Effector CD4-positive, alpha-beta T cell (primary cell): ENCODE measurements at regions not wholly inside any gene's neighbourhood (a gene's known extent, or its start where the extent isn't known, plus 50 kb on each side); places are given as distances from the start of the nearest gene placed in this dataset.
"Not testable (repeated sequence)": the region's sequence is repeated elsewhere in the genome, so short reads cannot be mapped to it uniquely, and the experiment has no call there.

Experiments
- DNase-seq: peaks from one replicate; pipeline ENCODE4 v3.0.0-alpha.2; 2020

DNA sequence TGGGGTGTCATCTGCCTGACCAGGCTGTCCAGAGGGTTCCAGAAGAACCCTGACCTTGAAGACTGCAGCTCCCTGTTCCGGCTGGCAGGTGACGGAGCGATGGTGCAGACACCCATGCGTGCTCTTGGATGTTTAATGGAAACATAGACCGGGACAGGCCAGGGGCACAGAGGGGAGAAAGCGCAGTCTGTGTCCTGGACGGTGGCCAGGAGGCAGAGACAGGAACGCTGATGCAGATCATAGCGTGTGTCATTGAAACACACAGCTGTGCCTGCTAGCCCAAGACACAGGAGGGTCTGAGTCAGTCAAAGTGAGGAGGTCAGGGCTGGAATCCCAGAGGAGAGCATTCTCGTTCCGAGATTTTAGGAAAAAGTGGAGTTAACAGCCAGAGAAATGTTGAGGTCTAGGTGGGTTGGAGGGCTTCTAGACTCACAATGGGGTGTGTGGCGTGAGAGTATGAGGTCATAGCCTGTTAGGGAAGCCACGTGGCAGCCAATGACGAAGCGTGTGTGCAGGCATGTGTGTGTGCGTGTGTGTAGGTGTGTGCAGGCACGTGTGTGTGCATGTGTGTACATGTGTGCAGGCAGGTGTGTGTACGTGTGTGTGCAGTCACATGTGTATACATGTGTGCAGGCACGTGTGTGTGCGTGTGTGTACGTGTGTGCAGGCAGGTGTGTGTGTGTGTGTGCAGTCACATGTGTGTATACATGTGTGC lies 167.0 kb downstream of the ERMARD start:
- no peak for DNase-seq

DNA sequence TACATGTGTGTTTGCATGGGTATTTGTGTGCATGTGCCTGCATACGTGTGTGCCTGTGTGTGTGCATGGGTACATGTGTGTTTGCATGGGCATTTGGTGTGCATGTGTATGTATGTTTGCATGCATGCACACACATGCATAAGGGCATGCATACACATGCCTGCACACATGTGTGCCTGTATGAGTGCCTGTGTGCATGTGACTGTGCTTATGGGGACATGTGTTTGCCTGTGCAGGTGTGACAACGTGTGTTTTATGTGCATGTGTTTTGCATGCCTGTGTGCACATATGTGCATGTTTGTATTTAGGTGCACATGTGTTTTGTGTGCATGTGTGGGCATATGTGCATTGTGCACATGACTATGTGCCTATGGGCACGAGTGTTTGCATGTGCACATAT lies 165.7 kb downstream of the ERMARD start:
- DNase-seq, result no peak

DNA sequence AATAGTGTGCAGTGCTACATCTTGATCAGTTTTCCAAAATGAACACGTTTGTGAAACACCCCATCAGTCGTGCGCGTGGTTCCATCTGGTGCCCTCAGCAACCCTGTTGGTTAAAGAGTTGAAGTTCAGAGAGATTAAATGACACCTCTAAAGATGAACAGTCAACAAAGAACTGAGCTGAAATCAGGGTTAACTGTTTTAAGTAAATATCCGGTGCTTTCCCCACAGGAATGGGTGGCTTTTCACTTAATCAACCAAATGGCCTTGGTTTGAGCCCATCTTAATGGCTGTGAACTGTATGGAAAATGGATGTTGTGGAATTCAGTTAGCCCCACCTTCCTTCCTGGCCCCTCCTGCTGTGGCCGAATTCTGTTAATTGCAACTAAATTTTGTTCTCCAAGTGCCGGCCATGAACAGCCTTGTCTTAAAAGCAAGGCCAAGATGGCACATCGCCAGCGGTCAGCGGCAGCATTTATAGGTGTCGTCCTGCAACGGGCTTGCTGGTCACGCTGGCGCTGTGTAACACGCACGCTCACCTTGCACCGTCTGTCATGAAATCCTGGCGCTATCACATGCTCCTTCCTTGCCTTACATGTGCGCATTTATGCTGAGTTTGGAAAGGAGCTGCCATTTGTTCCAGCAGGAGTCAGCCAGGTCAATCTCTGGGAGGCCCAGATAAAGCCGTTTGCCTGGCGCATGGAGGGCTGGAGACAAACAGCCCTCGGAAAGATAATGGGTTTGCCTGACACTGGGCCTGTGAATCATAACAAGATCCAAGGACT lies 164.5 kb downstream of the ERMARD start:
- no peak for DNase-seq

- DNase-seq, result not testable (repeated sequence)
These were observed 162.3 kb downstream of the ERMARD start for GRCh38 chr6:169913745-169914144.

DNA sequence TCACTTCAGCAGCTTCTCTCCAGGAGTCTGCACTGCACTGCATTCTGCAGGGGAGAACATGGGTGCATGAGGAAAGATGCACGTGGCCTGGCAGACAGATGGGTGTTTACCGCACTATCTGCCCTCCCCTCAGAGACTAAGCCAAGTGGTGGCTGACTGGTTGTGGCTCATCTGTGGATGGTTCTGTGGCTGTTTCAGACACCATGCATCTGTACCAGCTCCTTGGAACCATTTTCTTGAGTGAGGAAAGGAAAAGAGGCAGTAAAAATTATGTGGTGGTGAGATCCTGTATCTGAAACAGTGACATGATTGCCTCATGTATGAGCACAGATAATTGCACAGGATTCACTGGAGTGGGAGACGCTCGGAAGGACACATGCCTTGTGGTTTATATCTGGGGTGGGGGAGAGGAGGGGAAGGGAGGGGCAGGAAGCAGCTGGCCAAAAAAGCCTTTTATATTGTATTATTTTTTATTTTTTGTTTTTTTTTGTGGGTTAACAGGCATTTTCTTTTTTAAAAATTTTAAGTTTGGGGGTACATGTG lies 161.7 kb downstream of the ERMARD start:
- DNase-seq, result no peak

- no peak for DNase-seq
These were observed 161.1 kb downstream of the ERMARD start for GRCh38 chr6:169912266-169913095.

DNA sequence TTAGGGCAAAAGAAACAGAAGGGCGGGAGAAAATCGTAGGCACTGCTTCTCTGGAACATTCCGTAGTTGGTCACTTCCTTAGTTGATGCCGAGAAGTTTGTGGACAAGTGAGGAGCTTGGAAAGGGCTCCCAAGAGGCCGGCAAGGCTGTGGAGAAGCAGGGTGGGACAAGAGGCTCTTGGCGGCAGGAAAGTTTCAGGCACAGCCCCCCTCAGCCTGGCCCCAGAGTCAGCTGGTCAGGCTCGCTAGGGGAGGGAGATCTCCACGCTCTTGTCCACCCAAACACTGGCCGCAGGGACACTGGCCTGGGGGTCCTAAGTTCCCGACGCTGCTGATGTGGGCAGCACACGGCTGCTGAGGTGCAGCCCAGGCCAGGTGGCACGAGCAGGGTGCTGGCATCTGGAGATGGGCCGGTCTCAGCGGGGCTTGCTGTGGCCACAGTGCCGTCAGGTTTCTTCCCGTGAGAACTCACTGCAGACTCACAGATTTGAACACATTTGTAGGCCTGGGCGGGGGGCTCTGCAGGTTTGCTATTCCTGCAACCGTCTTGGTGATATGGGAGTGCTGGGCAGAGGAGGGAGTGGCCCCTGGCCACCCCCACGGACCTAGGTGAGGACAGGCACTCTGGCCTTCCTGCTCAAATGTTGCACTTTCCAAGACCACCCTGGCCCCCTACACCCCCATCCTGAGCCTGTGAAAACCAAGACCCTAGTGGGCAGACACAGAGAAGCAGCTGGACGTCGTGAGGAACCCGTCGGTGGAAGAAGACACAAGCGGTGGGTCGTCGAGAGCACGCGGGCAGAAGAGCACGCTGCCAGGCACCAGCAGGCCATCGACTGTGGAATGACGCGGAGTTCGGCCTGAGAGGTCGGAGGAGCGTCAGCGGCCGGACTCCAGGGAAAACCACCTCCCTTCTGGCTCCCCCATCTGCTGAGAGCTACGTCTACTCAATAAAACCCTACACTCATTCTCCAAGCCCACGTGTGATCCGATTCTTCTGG lies 160.1 kb downstream of the ERMARD start:
- DNase-seq, result no peak

GRCh38 chr6:169909113-169909512 lies 157.7 kb downstream of the ERMARD start:
- no peak for DNase-seq

- DNase-seq, result no peak
These were observed 157.0 kb downstream of the ERMARD start for GRCh38 chr6:169908403-169908933.

DNA sequence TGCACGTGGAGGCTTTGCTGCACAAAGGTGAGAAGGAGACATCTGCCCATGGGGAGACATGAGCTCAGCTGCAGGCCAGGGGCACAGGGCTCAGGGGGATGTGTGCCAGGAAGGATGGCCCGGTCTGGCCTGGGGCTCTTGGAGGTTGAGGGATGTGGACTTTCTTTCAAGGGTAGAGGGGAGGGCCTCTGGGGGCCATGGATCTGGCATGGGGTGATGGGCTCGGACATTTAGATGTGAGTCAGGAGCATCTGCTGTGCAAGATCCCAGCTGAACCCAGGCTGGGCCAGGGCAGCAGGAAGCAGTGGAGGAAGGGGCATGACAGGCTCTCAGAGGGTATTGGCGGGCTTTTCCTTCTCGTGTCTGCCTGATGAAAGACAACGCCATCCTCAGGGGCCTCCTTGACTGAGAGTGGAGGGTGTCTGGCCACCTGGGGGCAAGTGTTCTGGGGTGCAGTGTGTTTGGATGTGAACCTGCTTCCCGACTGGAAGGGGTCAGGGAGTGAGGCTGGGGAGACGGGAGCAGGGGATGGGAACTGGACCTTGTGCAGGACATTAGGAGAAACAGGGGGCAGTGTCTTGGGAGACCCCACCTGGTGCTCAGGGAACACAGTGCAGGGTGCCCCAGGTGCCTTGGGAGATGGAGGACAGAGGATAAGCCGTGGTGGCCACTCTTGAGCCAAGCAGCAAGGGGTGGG lies 156.1 kb downstream of the ERMARD start:
- no peak for DNase-seq

- DNase-seq, result no peak
These were observed 155.4 kb downstream of the ERMARD start for GRCh38 chr6:169906688-169907418.

GRCh38 chr6:169906004-169906687 lies 154.7 kb downstream of the ERMARD start:
- no peak for DNase-seq

- no peak for DNase-seq
These were observed 153.8 kb downstream of the ERMARD start for GRCh38 chr6:169905041-169905807.

GRCh38 chr6:169904051-169904922 lies 152.9 kb downstream of the ERMARD start:
- DNase-seq, result no peak

DNA sequence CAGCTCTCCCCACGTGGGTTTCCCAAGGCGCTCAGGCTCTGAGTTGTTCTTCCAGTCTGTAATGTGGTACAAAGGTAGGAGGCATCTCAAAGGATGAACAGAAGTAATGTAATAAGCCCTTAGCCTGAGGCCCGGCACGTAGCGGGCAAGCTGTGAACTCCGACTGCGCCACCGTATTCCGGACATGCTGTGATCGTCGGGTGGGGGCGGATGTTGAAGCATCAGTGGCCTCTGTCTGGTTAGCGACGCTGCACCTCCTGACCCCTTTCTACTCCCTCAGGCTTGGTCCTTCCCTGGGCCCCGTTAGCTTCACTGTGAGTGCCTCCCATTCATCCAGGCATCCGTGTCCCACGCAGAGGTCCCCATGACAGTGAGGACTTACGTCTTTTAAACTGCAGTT lies 151.7 kb downstream of the ERMARD start:
- no peak for DNase-seq

DNA sequence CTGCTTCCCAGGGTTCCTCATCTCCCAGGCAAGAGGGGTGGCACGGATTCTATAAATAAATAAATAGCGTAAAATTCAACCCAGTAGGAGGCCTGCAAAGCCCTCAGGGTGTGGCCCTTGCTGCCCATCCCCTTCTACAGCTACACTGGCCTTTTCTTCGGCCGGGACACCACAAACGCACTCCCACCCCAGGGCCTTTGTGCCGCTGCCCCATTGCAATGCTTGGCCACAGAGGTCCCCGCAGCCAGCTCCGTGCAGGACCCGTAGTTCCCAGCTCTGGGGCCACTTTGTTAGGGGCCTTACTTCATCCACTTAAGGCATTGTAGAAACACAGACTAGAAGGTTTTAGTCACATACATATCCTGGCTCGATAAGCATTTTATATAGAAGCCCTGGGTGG lies 151.2 kb downstream of the ERMARD start:
- no peak for DNase-seq

- no peak for DNase-seq
These were observed 150.6 kb downstream of the ERMARD start for GRCh38 chr6:169902070-169902469.
